DOHH2 (cell line): ENCODE measurements at regions not wholly inside any gene's neighbourhood (a gene's known extent, or its start where the extent isn't known, plus 50 kb on each side); places are given as distances from the start of the nearest gene placed in this dataset.

Experiments
- H3F3A ChIP-seq: fragments of 200-600 bp; sonication (generic), shearing (Covaris generic); 2 replicates; pipeline ENCODE4 v1.6.0; 2016; ENCODE audit warnings: antibody characterized with exemption, mild to moderate bottlenecking; ENCODE audit not compliant: control insufficient read depth, insufficient read depth
- H3K27ac ChIP-seq: fragments of 200-600 bp; sonication (generic); 2 replicates; pipeline ENCODE4 v1.5.1; 2014; ENCODE audit warnings: low read depth, mild to moderate bottlenecking, low read length, moderate library complexity
- H3K27me3 ChIP-seq: fragments of 200-600 bp; sonication (generic); 2 replicates; pipeline ENCODE4 v1.6.1; 2014; ENCODE audit warnings: mild to moderate bottlenecking, low read length, mixed read lengths; ENCODE audit not compliant: control insufficient read depth
- H3K36me3 ChIP-seq: fragments of 200-600 bp; sonication (generic); 2 replicates; pipeline ENCODE4 v1.6.1; 2014; ENCODE audit warnings: mild to moderate bottlenecking, low read length, moderate library complexity, mixed read lengths; ENCODE audit not compliant: control insufficient read depth
- H3K4me1 ChIP-seq: fragments of 200-600 bp; sonication (generic); 2 replicates; pipeline ENCODE4 v1.6.1; 2014; ENCODE audit warnings: mild to moderate bottlenecking, low read length, mixed read lengths; ENCODE audit not compliant: control insufficient read depth
- H3K4me2 ChIP-seq: fragments of 200-600 bp; sonication (generic); 2 replicates; pipeline ENCODE4 v1.6.0; 2014; ENCODE audit warnings: mild to moderate bottlenecking, low read length, moderate library complexity
- H3K4me3 ChIP-seq: fragments of 200-600 bp; sonication (generic); 2 replicates; pipeline ENCODE4 v1.5.1; 2014; ENCODE audit warnings: mild to moderate bottlenecking, low read length, mixed read lengths
- H3K79me2 ChIP-seq: fragments of 200-600 bp; sonication (generic); 2 replicates; pipeline ENCODE4 v1.6.1; 2014; ENCODE audit warnings: mild to moderate bottlenecking, low read length, mixed read lengths; ENCODE audit not compliant: control insufficient read depth
- H3K9me2 ChIP-seq: fragments of 200-600 bp; sonication (generic); replicated peaks from 2 replicates; pipeline ENCODE4 v1.6.1; 2014; ENCODE audit warnings: mild to moderate bottlenecking, low read length, mixed read lengths; ENCODE audit not compliant: control insufficient read depth
- H3K9me3 ChIP-seq: fragments of 200-600 bp; sonication (generic); 2 replicates; pipeline ENCODE4 v1.6.1; 2014; ENCODE audit warnings: antibody characterized with exemption, low read length, mixed read lengths; ENCODE audit not compliant: control insufficient read depth, insufficient read depth
- H4K20me1 ChIP-seq: fragments of 200-600 bp; sonication (generic); 2 replicates; pipeline ENCODE4 v1.6.0; 2014; ENCODE audit warnings: low read depth, mild to moderate bottlenecking, antibody characterized with exemption, low read length, moderate library complexity; ENCODE audit not compliant: control insufficient read depth, insufficient read depth
- CTCF ChIP-seq: fragments of 200-600 bp; sonication (generic); IDR thresholded peaks from one replicate; pipeline ENCODE4 v1.5.1; 2014; ENCODE audit warnings: antibody characterized with exemption, mild to moderate bottlenecking, low read depth, low read length; ENCODE audit not compliant: poor library complexity, severe bottlenecking
- EZH2phosphoT487 ChIP-seq: fragments of 200-600 bp; sonication (generic); IDR thresholded peaks from 2 replicates; pipeline ENCODE4 v1.6.1; 2017; ENCODE audit warnings: borderline replicate concordance, mild to moderate bottlenecking, antibody characterized with exemption, low read length, moderate library complexity, mixed read lengths

GRCh38 chr6:156400487-156400886, 376.7 kb upstream of the ARID1B start:
- Histone ChIP-seq H3K27me3 (no peaks in the 10 kb centered on the region), H3K9me2 (no peaks in the 10 kb centered on the region), H3K27ac (no peak overlapping the region), H3F3A (no peaks in the 10 kb centered on the region), H3K4me2 (no peak overlapping the region), H3K4me1 (no peaks in the 10 kb centered on the region), H3K79me2 (no peaks in the 10 kb centered on the region), H3K4me3 (no peak overlapping the region), H4K20me1 (no peaks in the 10 kb centered on the region), H3K36me3 (no peaks in the 10 kb centered on the region; the same call in 1 of the 2 replicates), H3K9me3 (no peaks in the 10 kb centered on the region)
- no peak for TF ChIP-seq CTCF

- no peak for TF ChIP-seq EZH2phosphoT487
- no peak for TF ChIP-seq CTCF
- H3K27ac ChIP-seq, result no peak overlapping the region
- no peaks in the 10 kb centered on the region for H4K20me1 ChIP-seq
- H3K79me2 ChIP-seq, result no peaks in the 10 kb centered on the region
- no peaks in the 10 kb centered on the region for H3F3A ChIP-seq
- H3K4me1 ChIP-seq, result no peaks in the 10 kb centered on the region
- no peaks in the 10 kb centered on the region for H3K9me2 ChIP-seq
- H3K9me3 ChIP-seq, result no peaks in the 10 kb centered on the region
- H3K27me3 ChIP-seq, result no peaks in the 10 kb centered on the region
- H3K4me3 ChIP-seq, result no peak overlapping the region
- H3K4me2 ChIP-seq, result no peak overlapping the region
- no peaks in the 10 kb centered on the region; the same call in 1 of the 2 replicates for H3K36me3 ChIP-seq
Observed at GRCh38 chr6:156398966-156399365, 378.2 kb upstream of the ARID1B start.

- H3K4me1 ChIP-seq, result no peaks in the 10 kb centered on the region
- H3K4me2 ChIP-seq, result no peak overlapping the region
- no peaks in the 10 kb centered on the region for H3K9me3 ChIP-seq
Observed at GRCh38 chr6:156398371-156398770, 378.8 kb upstream of the ARID1B start.

More at GRCh38 chr6:156398371-156398770, 378.8 kb upstream of the ARID1B start:
- Histone ChIP-seq H3K36me3 (no peaks in the 10 kb centered on the region; the same call in 1 of the 2 replicates), H3K79me2 (no peaks in the 10 kb centered on the region), H3K27me3 (no peaks in the 10 kb centered on the region), H3K9me2 (no peaks in the 10 kb centered on the region), H3K4me3 (no peak overlapping the region), H4K20me1 (no peaks in the 10 kb centered on the region), H3F3A (no peaks in the 10 kb centered on the region), H3K27ac (no peak overlapping the region)
- TF ChIP-seq EZH2phosphoT487 (no peak), CTCF (no peak)
